ENCODE measurements at regions not wholly inside any gene's neighbourhood (a gene's known extent, or its start where the extent isn't known, plus 50 kb on each side); places are given as distances from the start of the nearest gene placed in this dataset.

- Mint-ChIP-seq H3K36me3 (ENCODE audit: low read depth) (no peaks in the 10 kb centered on the region), H3K4me1 (no peaks in the 10 kb centered on the region), H3K4me3 (no peak overlapping the region), H3K27me3 (ENCODE audit: insufficient read depth, low read depth, poor library complexity) (peaks cover 3% of the 10 kb centered on the region), H3K9me3 (no peaks in the 10 kb centered on the region), H3K27ac (no peak overlapping the region)
- Histone ChIP-seq H4K20me1 (replicated peaks; ENCODE audit: insufficient read depth) (no peaks in the 10 kb centered on the region), H3F3A (replicated peaks; ENCODE audit: low read depth) (no peaks in the 10 kb centered on the region), H2AFZ (no peak overlapping the region), H3K27me3 (ENCODE audit: insufficient read depth) (no peaks in the 10 kb centered on the region), H3K79me2 (replicated peaks; ENCODE audit: insufficient read depth) (no peaks in the 10 kb centered on the region), H3K36me3 (ENCODE audit: insufficient read depth) (no peaks in the 10 kb centered on the region), H3K4me3 (no peak overlapping the region), H3K9me2 (ENCODE audit: insufficient read depth) (no peaks in the 10 kb centered on the region), H3K4me2 (no peak overlapping the region), H3K4me1 (ENCODE audit: insufficient read depth) (no peaks in the 10 kb centered on the region), H3K27ac (ENCODE audit: low read depth) (no peak overlapping the region)
- no peak for TF ChIP-seq STAT1 (IDR thresholded peaks at IDR 0.05; ENCODE audit: unreplicated experiment)
- TF ChIP-seq ZNF462 (CRISPR knock-in tag; IDR thresholded peaks at IDR 0.05) = no peak
- no peak for TF ChIP-seq CREB1 (CRISPR knock-in tag; IDR thresholded peaks at IDR 0.05; ENCODE audit: low read depth)
- TF ChIP-seq, protein P1, sequence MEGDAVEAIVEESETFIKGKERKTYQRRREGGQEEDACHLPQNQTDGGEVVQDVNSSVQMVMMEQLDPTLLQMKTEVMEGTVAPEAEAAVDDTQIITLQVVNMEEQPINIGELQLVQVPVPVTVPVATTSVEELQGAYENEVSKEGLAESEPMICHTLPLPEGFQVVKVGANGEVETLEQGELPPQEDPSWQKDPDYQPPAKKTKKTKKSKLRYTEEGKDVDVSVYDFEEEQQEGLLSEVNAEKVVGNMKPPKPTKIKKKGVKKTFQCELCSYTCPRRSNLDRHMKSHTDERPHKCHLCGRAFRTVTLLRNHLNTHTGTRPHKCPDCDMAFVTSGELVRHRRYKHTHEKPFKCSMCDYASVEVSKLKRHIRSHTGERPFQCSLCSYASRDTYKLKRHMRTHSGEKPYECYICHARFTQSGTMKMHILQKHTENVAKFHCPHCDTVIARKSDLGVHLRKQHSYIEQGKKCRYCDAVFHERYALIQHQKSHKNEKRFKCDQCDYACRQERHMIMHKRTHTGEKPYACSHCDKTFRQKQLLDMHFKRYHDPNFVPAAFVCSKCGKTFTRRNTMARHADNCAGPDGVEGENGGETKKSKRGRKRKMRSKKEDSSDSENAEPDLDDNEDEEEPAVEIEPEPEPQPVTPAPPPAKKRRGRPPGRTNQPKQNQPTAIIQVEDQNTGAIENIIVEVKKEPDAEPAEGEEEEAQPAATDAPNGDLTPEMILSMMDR (conservative IDR thresholded peaks at IDR 0.05; ENCODE audit: low read depth in 2 of 2) = no peak
- TF ChIP-seq, protein P2, sequence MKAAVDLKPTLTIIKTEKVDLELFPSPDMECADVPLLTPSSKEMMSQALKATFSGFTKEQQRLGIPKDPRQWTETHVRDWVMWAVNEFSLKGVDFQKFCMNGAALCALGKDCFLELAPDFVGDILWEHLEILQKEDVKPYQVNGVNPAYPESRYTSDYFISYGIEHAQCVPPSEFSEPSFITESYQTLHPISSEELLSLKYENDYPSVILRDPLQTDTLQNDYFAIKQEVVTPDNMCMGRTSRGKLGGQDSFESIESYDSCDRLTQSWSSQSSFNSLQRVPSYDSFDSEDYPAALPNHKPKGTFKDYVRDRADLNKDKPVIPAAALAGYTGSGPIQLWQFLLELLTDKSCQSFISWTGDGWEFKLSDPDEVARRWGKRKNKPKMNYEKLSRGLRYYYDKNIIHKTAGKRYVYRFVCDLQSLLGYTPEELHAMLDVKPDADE (IDR thresholded peaks at IDR 0.05) = no peak
- no peak for TF ChIP-seq EZH2 (IDR thresholded peaks at IDR 0.05; ENCODE audit: low read depth, unreplicated experiment)
- ATAC-seq (no peak), DNase-seq (ENCODE audit: low spot score) (no peak)
Measured at GRCh38 chr1:90314533-90314932, 319.6 kb downstream of the ZNF326 start.

Measured in GM23338 (cell line).